ENCODE measurements at regions not wholly inside any gene's neighbourhood (a gene's known extent, or its start where the extent isn't known, plus 50 kb on each side); places are given as distances from the start of the nearest gene placed in this dataset.
"Not testable (repeated sequence)": the region's sequence is repeated elsewhere in the genome, so short reads cannot be mapped to it uniquely, and the experiment has no call there.

GRCh38 chr2:22970991-22971390, 414.0 kb upstream of the KLHL29 start:
- DNase-seq (ENCODE audit: extremely low read depth in 1 of 2, low read depth in 1 of 2) = no peak

- no peak for DNase-seq (ENCODE audit: extremely low read depth in 1 of 2, low read depth in 1 of 2)
Measured at GRCh38 chr2:22981785-22982184, 403.2 kb upstream of the KLHL29 start.

- not testable (repeated sequence) for DNase-seq (ENCODE audit: extremely low read depth in 1 of 2, low read depth in 1 of 2)
Measured at GRCh38 chr2:22984152-22984551, 400.8 kb upstream of the KLHL29 start.

- DNase-seq (ENCODE audit: extremely low read depth in 1 of 2, low read depth in 1 of 2) = no peak
Measured at GRCh38 chr2:22990246-22990645, 394.7 kb upstream of the KLHL29 start.

GRCh38 chr2:22991844-22992243, 393.1 kb upstream of the KLHL29 start:
- no peak for DNase-seq (ENCODE audit: extremely low read depth in 1 of 2, low read depth in 1 of 2)

GRCh38 chr2:22992441-22992840, 392.5 kb upstream of the KLHL29 start:
- DNase-seq (ENCODE audit: extremely low read depth in 1 of 2, low read depth in 1 of 2) = no peak

- DNase-seq (ENCODE audit: extremely low read depth in 1 of 2, low read depth in 1 of 2) = no peak
Measured at GRCh38 chr2:22993250-22993649, 391.7 kb upstream of the KLHL29 start.

- DNase-seq (ENCODE audit: extremely low read depth in 1 of 2, low read depth in 1 of 2) = no peak
Measured at GRCh38 chr2:22995576-22995975, 389.4 kb upstream of the KLHL29 start.

GRCh38 chr2:22996911-22997310, 388.1 kb upstream of the KLHL29 start:
- DNase-seq (ENCODE audit: extremely low read depth in 1 of 2, low read depth in 1 of 2) = no peak

GRCh38 chr2:22998359-22998758, 386.6 kb upstream of the KLHL29 start:
- DNase-seq (ENCODE audit: extremely low read depth in 1 of 2, low read depth in 1 of 2) = no peak

GRCh38 chr2:22999951-23000350, 385.0 kb upstream of the KLHL29 start:
- no peak for DNase-seq (ENCODE audit: extremely low read depth in 1 of 2, low read depth in 1 of 2)

GRCh38 chr2:23002234-23002633, 382.7 kb upstream of the KLHL29 start:
- DNase-seq (ENCODE audit: extremely low read depth in 1 of 2, low read depth in 1 of 2) = no peak

GRCh38 chr2:23005469-23005868, 379.5 kb upstream of the KLHL29 start:
- DNase-seq (ENCODE audit: extremely low read depth in 1 of 2, low read depth in 1 of 2) = no peak

GRCh38 chr2:23007631-23008235, 377.2 kb upstream of the KLHL29 start:
- DNase-seq (ENCODE audit: extremely low read depth in 1 of 2, low read depth in 1 of 2) = no peak

- DNase-seq (ENCODE audit: extremely low read depth in 1 of 2, low read depth in 1 of 2) = no peak
Measured at GRCh38 chr2:23008440-23008839, 376.5 kb upstream of the KLHL29 start.

- no peak for DNase-seq (ENCODE audit: extremely low read depth in 1 of 2, low read depth in 1 of 2)
Measured at GRCh38 chr2:23008951-23009350, 376.0 kb upstream of the KLHL29 start.

GRCh38 chr2:23009545-23010149, 375.3 kb upstream of the KLHL29 start:
- no peak for DNase-seq (ENCODE audit: extremely low read depth in 1 of 2, low read depth in 1 of 2)

GRCh38 chr2:23012499-23012898, 372.5 kb upstream of the KLHL29 start:
- no peak for DNase-seq (ENCODE audit: extremely low read depth in 1 of 2, low read depth in 1 of 2)

- no peak for DNase-seq (ENCODE audit: extremely low read depth in 1 of 2, low read depth in 1 of 2)
Measured at GRCh38 chr2:23015651-23016200, 369.3 kb upstream of the KLHL29 start.

- no peak for DNase-seq (ENCODE audit: extremely low read depth in 1 of 2, low read depth in 1 of 2)
Measured at GRCh38 chr2:23019476-23019875, 365.5 kb upstream of the KLHL29 start.

- no peak for DNase-seq (ENCODE audit: extremely low read depth in 1 of 2, low read depth in 1 of 2)
Measured at GRCh38 chr2:23020659-23021058, 364.3 kb upstream of the KLHL29 start.

GRCh38 chr2:23021311-23022120, 363.5 kb upstream of the KLHL29 start:
- DNase-seq (ENCODE audit: extremely low read depth in 1 of 2, low read depth in 1 of 2) = no peak
